WTC11 (cell line): ENCODE measurements at regions not wholly inside any gene's neighbourhood (a gene's known extent, or its start where the extent isn't known, plus 50 kb on each side); places are given as distances from the start of the nearest gene placed in this dataset.

Experiments
- ATAC-seq: fragments of 200-7000 bp; cut with Tn5 transposase; 2 replicates; pipeline ENCODE4 v1.10.0; 2021; ENCODE audit warnings: mild to moderate bottlenecking, moderate library complexity
- CTCF ChIA-PET: fragments of 300-600 bp; sonication (Branson Sonifier 250); formaldehyde crosslinking; loops from one replicate; lab custom pipeline; 2021; ENCODE audit warnings: antibody characterized with exemption; lab: Charles Lee
- POLR2A ChIA-PET: fragments of 350-600 bp; sonication (Branson Sonifier 250); formaldehyde crosslinking; loops from one replicate; lab custom pipeline; 2021; ENCODE audit warnings: antibody characterized with exemption; lab: Charles Lee
- DNase-seq: peaks from one replicate; pipeline ENCODE4 v3.0.0; 2021; ENCODE audit warnings: low spot score
- H3K27ac Mint-ChIP-seq: 2 replicates; pipeline ENCODE4 v1.8.0; 2021; ENCODE audit warnings: mixed read lengths
- H3K27me3 Mint-ChIP-seq: 2 replicates; pipeline ENCODE4 v1.8.0; 2021; ENCODE audit warnings: low read depth, mild to moderate bottlenecking, moderate library complexity, mixed read lengths
- H3K36me3 Mint-ChIP-seq: 2 replicates; pipeline ENCODE4 v1.8.0; 2021; ENCODE audit warnings: mixed read lengths
- H3K4me1 Mint-ChIP-seq: 2 replicates; pipeline ENCODE4 v1.8.0; 2022; ENCODE audit warnings: mixed read lengths
- H3K4me3 Mint-ChIP-seq: 2 replicates; pipeline ENCODE4 v1.8.0; 2021; ENCODE audit warnings: mild to moderate bottlenecking, moderate library complexity, mixed read lengths
- H3K9me3 Mint-ChIP-seq: 2 replicates; pipeline ENCODE4 v1.8.0; 2021; ENCODE audit warnings: mixed read lengths
- CBFB ChIP-seq: sonication (generic); formaldehyde crosslinking; IDR thresholded peaks from 2 replicates; pipeline ENCODE4 v1.8.1; 2022; ENCODE audit warnings: mild to moderate bottlenecking, low read depth, missing genetic modification reagents
- FOXP1 ChIP-seq: sonication (generic); formaldehyde crosslinking; IDR thresholded peaks from 2 replicates; pipeline ENCODE4 v1.8.0; 2022; ENCODE audit warnings: missing genetic modification reagents, mild to moderate bottlenecking, moderate library complexity, borderline replicate concordance
- GRHL2 ChIP-seq: fragments of 250-450 bp; sonication (Bioruptor Pico); IDR thresholded peaks from 2 replicates; pipeline ENCODE4 v1.8.0; 2022; ENCODE audit warnings: mild to moderate bottlenecking, moderate library complexity; ENCODE audit not compliant: insufficient replicate concordance, severe bottlenecking
- GTF2I ChIP-seq: fragments of 250-450 bp; sonication (Bioruptor Pico); conservative IDR thresholded peaks from 2 replicates; pipeline ENCODE4 v1.4.0; 2021; ENCODE audit warnings: mild to moderate bottlenecking
- JUN ChIP-seq: sonication (generic); formaldehyde crosslinking; IDR thresholded peaks from 2 replicates; pipeline ENCODE4 v1.8.0; 2023; ENCODE audit warnings: mild to moderate bottlenecking, missing genetic modification reagents
- MXD4 ChIP-seq: fragments of 250-450 bp; sonication (Bioruptor Pico); IDR thresholded peaks from 2 replicates; pipeline ENCODE4 v1.8.0; 2021; ENCODE audit warnings: mild to moderate bottlenecking, moderate library complexity, borderline replicate concordance
- RORB ChIP-seq: fragments of 250-450 bp; sonication (Bioruptor Pico); IDR thresholded peaks from 2 replicates; pipeline ENCODE4 v1.9.0; 2021; ENCODE audit warnings: mild to moderate bottlenecking
- SOX15 ChIP-seq: fragments of 250-450 bp; sonication (Bioruptor Pico); IDR thresholded peaks from 2 replicates; pipeline ENCODE4 v1.9.0; 2021; ENCODE audit warnings: mild to moderate bottlenecking
- TEAD1 ChIP-seq: sonication (generic); formaldehyde crosslinking; IDR thresholded peaks from 2 replicates; pipeline ENCODE4 v1.8.0; 2022; ENCODE audit warnings: mild to moderate bottlenecking, missing genetic modification reagents
- TEAD4 ChIP-seq: sonication (generic); formaldehyde crosslinking; IDR thresholded peaks from 2 replicates; pipeline ENCODE4 v1.8.0; 2022; ENCODE audit warnings: mild to moderate bottlenecking, missing genetic modification reagents
- ZBTB21 ChIP-seq: sonication (generic); formaldehyde crosslinking; IDR thresholded peaks from 2 replicates; pipeline ENCODE4 v1.8.1; 2023; ENCODE audit warnings: mild to moderate bottlenecking, missing genetic modification reagents, borderline replicate concordance
- ZNF121 ChIP-seq: sonication (generic); formaldehyde crosslinking; IDR thresholded peaks from 2 replicates; pipeline ENCODE4 v1.8.0; 2023; ENCODE audit warnings: missing genetic modification reagents
- ZNF263 ChIP-seq: sonication (generic); formaldehyde crosslinking; IDR thresholded peaks from 2 replicates; pipeline ENCODE4 v1.8.1; 2022; ENCODE audit warnings: low read depth, mild to moderate bottlenecking, moderate library complexity, missing genetic modification reagents
- ZNF423 ChIP-seq: fragments of 250-450 bp; sonication (Bioruptor Pico); IDR thresholded peaks from 2 replicates; pipeline ENCODE4 v2.1.2; 2022; ENCODE audit warnings: mild to moderate bottlenecking, moderate library complexity
- ZNF671 ChIP-seq: fragments of 250-450 bp; sonication (Bioruptor Pico); IDR thresholded peaks from 2 replicates; pipeline ENCODE4 v1.8.0; 2021; ENCODE audit warnings: mild to moderate bottlenecking
- TF ChIP-seq, protein P1 (sequence below): sonication (generic); formaldehyde crosslinking; IDR thresholded peaks from 2 replicates; pipeline ENCODE4 v1.8.1; 2022; ENCODE audit warnings: low read depth, mild to moderate bottlenecking, moderate library complexity, missing genetic modification reagents, borderline replicate concordance
- TF ChIP-seq, protein P2 (sequence below): sonication (generic); formaldehyde crosslinking; conservative IDR thresholded peaks from 2 replicates; pipeline ENCODE4 v1.8.1; 2022; ENCODE audit warnings: mild to moderate bottlenecking, missing genetic modification reagents
- TF ChIP-seq, protein P3 (sequence below): fragments of 250-450 bp; sonication (Bioruptor Pico); IDR thresholded peaks from 2 replicates; pipeline ENCODE4 v1.9.0; 2021; ENCODE audit warnings: mild to moderate bottlenecking, borderline replicate concordance

DNA sequence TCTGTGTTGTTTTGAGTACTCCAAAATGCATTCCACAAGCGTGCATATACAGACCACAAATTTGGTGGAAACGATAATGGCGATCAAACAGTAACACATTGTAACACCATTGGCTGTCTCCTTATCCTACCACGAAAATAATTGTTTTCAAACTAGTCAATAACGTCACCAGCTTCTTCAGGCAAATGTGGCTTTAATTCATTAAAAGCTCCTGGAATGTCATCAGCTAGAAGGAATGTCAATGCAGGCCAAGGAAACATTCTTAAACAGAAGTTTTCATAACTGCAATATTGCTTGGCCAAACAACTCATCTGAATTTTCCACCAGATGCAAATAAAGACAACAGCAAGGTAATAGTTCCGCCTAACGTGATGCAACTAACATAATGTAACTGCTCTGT lies 71.6 kb upstream of the XPA start:
- Mint-ChIP-seq H3K4me3 (no peak overlapping the region), H3K4me1 (peaks cover 19% of the 10 kb centered on the region), H3K27me3 (no peaks in the 10 kb centered on the region; the same call in 1 of the 2 replicates), H3K9me3 (no peaks in the 10 kb centered on the region), H3K27ac (no peak overlapping the region), H3K36me3 (no peaks in the 10 kb centered on the region)
- TF ChIP-seq TEAD1 (CRISPR knock-in tag) (no peak), TEAD4 (CRISPR knock-in tag) (no peak), MXD4 (CRISPR knock-in tag) (no peak), ZBTB21 (CRISPR knock-in tag) (no peak), CBFB (CRISPR knock-in tag) (no peak)
- POLR2A ChIA-PET = no interaction called here
- DNase-seq (no peak), ATAC-seq (no peak)
- CTCF ChIA-PET = interaction anchor here (2.0 kb wide), 1 partner anchor 127 kb away, joined by 5 read pairs; no protein-coding TSS in a partner anchor

DNA sequence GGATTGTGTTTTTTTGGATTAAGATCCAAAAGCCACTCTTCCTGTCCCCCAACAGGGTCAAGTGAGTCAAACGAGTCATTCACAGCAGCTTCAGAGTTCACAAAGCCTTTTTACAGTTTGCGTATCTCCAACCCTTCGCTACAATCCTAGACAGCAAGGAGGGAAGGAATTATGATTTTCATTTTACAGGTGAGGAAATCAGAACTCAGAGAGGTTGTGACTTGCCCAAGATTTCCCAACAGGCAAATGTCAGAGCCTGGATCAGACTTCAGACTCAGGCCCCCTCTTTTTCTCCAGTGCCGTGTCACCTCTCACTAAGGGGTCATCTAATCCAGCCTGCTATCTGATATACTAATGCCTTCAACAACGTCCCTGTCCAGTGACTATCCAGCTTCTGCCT lies 72.1 kb upstream of the XPA start:
- TF ChIP-seq ZNF263 (CRISPR knock-in tag) (no peak), FOXP1 (CRISPR knock-in tag) (no peak), GTF2I (no peak), ZNF671 (CRISPR knock-in tag) (no peak)
- TF ChIP-seq, protein P1, sequence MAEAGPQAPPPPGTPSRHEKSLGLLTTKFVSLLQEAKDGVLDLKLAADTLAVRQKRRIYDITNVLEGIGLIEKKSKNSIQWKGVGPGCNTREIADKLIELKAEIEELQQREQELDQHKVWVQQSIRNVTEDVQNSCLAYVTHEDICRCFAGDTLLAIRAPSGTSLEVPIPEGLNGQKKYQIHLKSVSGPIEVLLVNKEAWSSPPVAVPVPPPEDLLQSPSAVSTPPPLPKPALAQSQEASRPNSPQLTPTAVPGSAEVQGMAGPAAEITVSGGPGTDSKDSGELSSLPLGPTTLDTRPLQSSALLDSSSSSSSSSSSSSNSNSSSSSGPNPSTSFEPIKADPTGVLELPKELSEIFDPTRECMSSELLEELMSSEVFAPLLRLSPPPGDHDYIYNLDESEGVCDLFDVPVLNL (CRISPR knock-in tag) = no peak
- Mint-ChIP-seq H3K4me3 (no peak overlapping the region), H3K4me1 (peaks cover 19% of the 10 kb centered on the region), H3K36me3 (no peaks in the 10 kb centered on the region), H3K27ac (no peak overlapping the region), H3K9me3 (no peaks in the 10 kb centered on the region), H3K27me3 (no peaks in the 10 kb centered on the region; the same call in 1 of the 2 replicates)
- CTCF ChIA-PET = interaction anchor here (2.0 kb wide), 1 partner anchor 127 kb away, joined by 5 read pairs; no protein-coding TSS in a partner anchor
- POLR2A ChIA-PET = no interaction called here
- ATAC-seq = no peak
- DNase-seq = no peak

DNA sequence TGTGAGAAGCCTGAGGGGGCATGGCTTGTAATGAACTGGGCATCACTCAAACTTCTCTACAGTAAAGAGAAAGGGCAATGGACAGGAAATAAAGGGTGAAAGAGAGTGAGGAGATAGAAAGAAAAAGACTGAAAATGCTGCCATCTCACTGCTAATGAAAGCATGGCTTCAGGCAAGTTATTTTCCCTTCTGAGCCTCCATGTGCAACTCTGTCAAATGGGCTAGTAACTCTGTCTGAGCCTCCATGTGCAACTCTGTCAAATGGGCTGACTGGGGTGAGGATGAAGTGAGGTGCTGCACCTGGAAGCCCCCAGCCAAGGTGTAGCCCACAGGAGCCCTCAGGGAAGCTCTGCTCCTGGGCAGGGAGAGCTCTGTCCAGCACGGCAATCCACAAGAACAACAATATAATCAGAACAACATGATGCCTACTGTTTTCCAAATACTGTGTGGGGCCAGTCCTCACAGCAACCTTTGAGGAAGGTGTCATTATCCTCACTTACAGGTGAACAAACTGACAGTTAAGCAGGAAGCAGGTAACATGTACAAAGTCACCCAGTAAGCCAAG lies 73.8 kb upstream of the XPA start:
- no peaks in the 10 kb centered on the region for H3K9me3 Mint-ChIP-seq
- peaks cover 19% of the 10 kb centered on the region for H3K4me1 Mint-ChIP-seq

DNA sequence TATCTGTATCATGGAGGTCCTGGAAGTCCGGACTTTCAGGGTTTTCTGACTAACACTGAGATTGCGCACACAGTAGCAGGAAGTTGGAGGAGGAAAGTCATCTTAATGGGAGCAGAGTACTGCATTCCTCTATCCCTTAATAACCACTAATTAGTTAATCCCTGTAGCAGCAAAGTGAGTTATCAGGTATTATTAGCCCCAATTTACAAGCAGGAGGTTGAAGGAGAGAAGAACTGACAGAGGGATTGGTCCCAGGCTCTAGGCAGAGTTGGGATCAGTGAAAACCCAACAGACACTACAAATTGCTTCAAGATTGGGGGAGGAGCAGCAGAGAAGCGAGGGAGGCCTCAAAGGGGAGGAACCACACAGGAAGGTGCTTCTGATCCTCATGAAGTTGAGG lies 74.5 kb upstream of the XPA start:
- ChIA-PET CTCF (interaction anchor here (1.1 to 1.2 kb wide), 2 partner anchors 119 to 124 kb away, joined by 3 to 5 read pairs; no protein-coding TSS in a partner anchor), POLR2A (no interaction called here)
- no peak for DNase-seq
- Mint-ChIP-seq H3K4me3 (no peak overlapping the region), H3K27me3 (peaks cover 4% of the 10 kb centered on the region; the same call in 1 of the 2 replicates), H3K36me3 (no peaks in the 10 kb centered on the region), H3K4me1 (peaks cover 19% of the 10 kb centered on the region), H3K27ac (no peak overlapping the region; the same call in 1 of the 2 replicates), H3K9me3 (no peaks in the 10 kb centered on the region)
- ATAC-seq = peak; percentile 38
- TF ChIP-seq, protein P2, sequence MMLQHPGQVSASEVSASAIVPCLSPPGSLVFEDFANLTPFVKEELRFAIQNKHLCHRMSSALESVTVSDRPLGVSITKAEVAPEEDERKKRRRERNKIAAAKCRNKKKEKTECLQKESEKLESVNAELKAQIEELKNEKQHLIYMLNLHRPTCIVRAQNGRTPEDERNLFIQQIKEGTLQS (CRISPR knock-in tag) = no peak
- TF ChIP-seq RORB (CRISPR knock-in tag) (no peak), SOX15 (CRISPR knock-in tag) (no peak), TEAD1 (CRISPR knock-in tag) (no peak), JUN (CRISPR knock-in tag) (no peak)

More for the DNA sequence above, 73.8 kb upstream of the XPA start:
- Mint-ChIP-seq H3K36me3 (no peaks in the 10 kb centered on the region), H3K4me3 (no peak overlapping the region), H3K27me3 (peaks cover 4% of the 10 kb centered on the region; the same call in 1 of the 2 replicates), H3K27ac (no peak overlapping the region)
- ATAC-seq (no peak), DNase-seq (no peak)
- POLR2A ChIA-PET = no interaction called here
- no peak for TF ChIP-seq ZNF121 (CRISPR knock-in tag)
- no peak for TF ChIP-seq GRHL2
- CTCF ChIA-PET = no interaction called here

DNA sequence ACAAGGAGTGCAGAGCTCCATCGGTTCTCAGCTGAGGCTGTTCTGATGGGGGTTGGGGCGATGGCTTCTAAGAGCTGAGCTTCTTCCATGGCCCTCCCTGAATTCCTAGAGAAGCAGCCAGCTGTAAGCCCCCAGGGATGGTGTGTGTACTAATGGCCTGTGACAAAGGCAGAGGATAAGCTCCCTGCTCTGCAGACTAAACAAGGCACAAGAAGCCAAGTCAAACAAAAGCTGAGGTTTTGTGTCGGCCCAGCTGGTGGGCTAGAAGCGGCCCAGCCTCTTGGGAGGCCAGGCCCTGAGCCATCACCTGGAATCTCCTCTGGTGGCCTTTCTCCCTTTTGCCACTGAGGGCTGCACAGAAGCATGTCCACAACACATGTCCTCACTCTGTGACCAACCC lies 75.0 kb upstream of the XPA start:
- DNase-seq = no peak
- Mint-ChIP-seq H3K27ac (no peak overlapping the region), H3K27me3 (peaks cover 4% of the 10 kb centered on the region; the same call in 1 of the 2 replicates), H3K4me1 (peaks cover 19% of the 10 kb centered on the region), H3K36me3 (no peaks in the 10 kb centered on the region), H3K9me3 (peaks cover under 1% of the 10 kb centered on the region), H3K4me3 (no peak overlapping the region)
- ATAC-seq = peak; percentile 84
- ChIA-PET POLR2A (no interaction called here), CTCF (interaction anchor here (1.1 to 1.2 kb wide), 2 partner anchors 118 to 124 kb away, joined by 3 to 5 read pairs; no protein-coding TSS in a partner anchor)
- TF ChIP-seq ZNF423 (CRISPR knock-in tag) = peak; percentile 30; the same call in 1 of the 2 replicates
- TF ChIP-seq, protein P3, sequence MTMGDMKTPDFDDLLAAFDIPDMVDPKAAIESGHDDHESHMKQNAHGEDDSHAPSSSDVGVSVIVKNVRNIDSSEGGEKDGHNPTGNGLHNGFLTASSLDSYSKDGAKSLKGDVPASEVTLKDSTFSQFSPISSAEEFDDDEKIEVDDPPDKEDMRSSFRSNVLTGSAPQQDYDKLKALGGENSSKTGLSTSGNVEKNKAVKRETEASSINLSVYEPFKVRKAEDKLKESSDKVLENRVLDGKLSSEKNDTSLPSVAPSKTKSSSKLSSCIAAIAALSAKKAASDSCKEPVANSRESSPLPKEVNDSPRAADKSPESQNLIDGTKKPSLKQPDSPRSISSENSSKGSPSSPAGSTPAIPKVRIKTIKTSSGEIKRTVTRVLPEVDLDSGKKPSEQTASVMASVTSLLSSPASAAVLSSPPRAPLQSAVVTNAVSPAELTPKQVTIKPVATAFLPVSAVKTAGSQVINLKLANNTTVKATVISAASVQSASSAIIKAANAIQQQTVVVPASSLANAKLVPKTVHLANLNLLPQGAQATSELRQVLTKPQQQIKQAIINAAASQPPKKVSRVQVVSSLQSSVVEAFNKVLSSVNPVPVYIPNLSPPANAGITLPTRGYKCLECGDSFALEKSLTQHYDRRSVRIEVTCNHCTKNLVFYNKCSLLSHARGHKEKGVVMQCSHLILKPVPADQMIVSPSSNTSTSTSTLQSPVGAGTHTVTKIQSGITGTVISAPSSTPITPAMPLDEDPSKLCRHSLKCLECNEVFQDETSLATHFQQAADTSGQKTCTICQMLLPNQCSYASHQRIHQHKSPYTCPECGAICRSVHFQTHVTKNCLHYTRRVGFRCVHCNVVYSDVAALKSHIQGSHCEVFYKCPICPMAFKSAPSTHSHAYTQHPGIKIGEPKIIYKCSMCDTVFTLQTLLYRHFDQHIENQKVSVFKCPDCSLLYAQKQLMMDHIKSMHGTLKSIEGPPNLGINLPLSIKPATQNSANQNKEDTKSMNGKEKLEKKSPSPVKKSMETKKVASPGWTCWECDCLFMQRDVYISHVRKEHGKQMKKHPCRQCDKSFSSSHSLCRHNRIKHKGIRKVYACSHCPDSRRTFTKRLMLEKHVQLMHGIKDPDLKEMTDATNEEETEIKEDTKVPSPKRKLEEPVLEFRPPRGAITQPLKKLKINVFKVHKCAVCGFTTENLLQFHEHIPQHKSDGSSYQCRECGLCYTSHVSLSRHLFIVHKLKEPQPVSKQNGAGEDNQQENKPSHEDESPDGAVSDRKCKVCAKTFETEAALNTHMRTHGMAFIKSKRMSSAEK (CRISPR knock-in tag) = no peak
